Fibroblast of lung (primary cell): ENCODE measurements at regions not wholly inside any gene's neighbourhood (a gene's known extent, or its start where the extent isn't known, plus 50 kb on each side); places are given as distances from the start of the nearest gene placed in this dataset.

Experiments
- DNase-seq, 2 donors: peaks; one replicate each; pipeline versions ENCODE4 v3.0.0 to v3.0.0-alpha.2; 2010; ENCODE audit warnings: low read depth in 2 of 2
- H2AFZ ChIP-seq: 2 replicates; pipeline ENCODE4 v1.5.1; 2012; ENCODE audit warnings: low read length, control low read depth, inconsistent platforms
- H3K27ac ChIP-seq: 2 replicates; pipeline ENCODE4 v1.5.1; 2011; ENCODE audit warnings: low read length, control low read depth; ENCODE audit not compliant: insufficient read depth
- H3K27me3 ChIP-seq: 2 replicates; pipeline ENCODE4 v1.5.1; 2011; ENCODE audit warnings: mild to moderate bottlenecking, low read length; ENCODE audit not compliant: control insufficient read depth, insufficient read depth
- H3K36me3 ChIP-seq: 2 replicates; pipeline ENCODE4 v1.5.1; 2011; ENCODE audit warnings: low read length; ENCODE audit not compliant: control insufficient read depth, insufficient read depth
- H3K4me1 ChIP-seq: 2 replicates; pipeline ENCODE4 v1.5.1; 2011; ENCODE audit warnings: low read length; ENCODE audit not compliant: control insufficient read depth, insufficient read depth; ENCODE audit errors: extremely low read depth
- H3K4me2 ChIP-seq: 2 replicates; pipeline ENCODE4 v1.5.1; 2011; ENCODE audit warnings: low read length, control low read depth; ENCODE audit not compliant: insufficient read depth; ENCODE audit errors: extremely low read depth
- H3K4me3 ChIP-seq, 4 experiments: fragments of 200-600 bp in 1 of 4; sonication (generic) in 1 of 4; replicated peaks in 1 of 4; 2 replicates each; pipeline ENCODE4 v1.5.1; 2011 to 2016; ENCODE audit warnings: low read length in 4 of 4, low read depth in 3 of 4, mild to moderate bottlenecking in 3 of 4, control low read depth in 2 of 4, inconsistent platforms in 1 of 4, mixed read lengths in 1 of 4; ENCODE audit not compliant: insufficient read depth in 1 of 4; ENCODE audit errors: control extremely low read depth in 1 of 4
- H3K79me2 ChIP-seq: 2 replicates; pipeline ENCODE4 v1.5.1; 2012; ENCODE audit warnings: mild to moderate bottlenecking, low read length, inconsistent platforms; ENCODE audit not compliant: control insufficient read depth, insufficient read depth
- H3K9ac ChIP-seq: 2 replicates; pipeline ENCODE4 v1.5.1; 2011; ENCODE audit warnings: mild to moderate bottlenecking, low read length, control low read depth; ENCODE audit not compliant: insufficient read depth
- H3K9me3 ChIP-seq: 2 replicates; pipeline ENCODE4 v1.5.1; 2012; ENCODE audit warnings: low read depth, low read length; ENCODE audit not compliant: control insufficient read depth, insufficient read depth
- H4K20me1 ChIP-seq: 2 replicates; pipeline ENCODE4 v1.5.1; 2011; ENCODE audit warnings: low read length; ENCODE audit not compliant: control insufficient read depth, insufficient read depth; ENCODE audit errors: extremely low read depth
- CTCF ChIP-seq, 2 donors: IDR thresholded peaks in 1 of 2; conservative IDR thresholded peaks in 1 of 2; 1 replicate in 1 of 2; 2 replicates in 1 of 2; pipeline ENCODE4 v1.5.1; 2011 to 2012; ENCODE audit warnings: low read length in 2 of 2, control low read depth in 1 of 2, inconsistent platforms in 1 of 2, low read depth in 1 of 2, mild to moderate bottlenecking in 1 of 2
- EZH2 ChIP-seq: IDR thresholded peaks from 2 replicates; pipeline ENCODE4 v1.5.1; 2012; ENCODE audit warnings: low read length, control low read depth, mild to moderate bottlenecking; ENCODE audit errors: missing control alignments

DNA sequence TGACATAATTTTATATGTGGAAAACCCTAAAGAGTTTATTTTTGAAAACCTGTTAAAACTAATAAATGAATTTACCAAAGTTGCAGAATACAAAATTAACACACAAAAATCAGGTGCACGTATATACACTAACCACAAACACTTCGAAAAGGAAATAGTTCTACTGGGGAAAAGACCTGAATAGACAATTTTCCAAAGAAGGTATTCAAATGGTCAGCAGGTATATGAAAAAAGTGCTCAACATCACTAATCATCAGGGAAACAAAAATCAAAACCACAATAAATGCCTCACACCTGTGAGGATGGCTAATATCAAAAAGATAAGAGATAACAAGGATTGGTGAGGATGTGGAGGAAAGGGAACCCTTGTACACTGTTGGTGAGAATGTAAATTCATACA is 110.6 kb downstream of the PXDC1 start:
- Histone ChIP-seq H3K9ac (no peak overlapping the region), H3K27ac (no peak overlapping the region), H3K4me3 (no peak overlapping the region), H3K27me3 (peaks cover 2% of the 10 kb centered on the region), H3K9me3 (no peaks in the 10 kb centered on the region), H3K36me3 (no peaks in the 10 kb centered on the region), H3K4me2 (no peak overlapping the region), H4K20me1 (no peaks in the 10 kb centered on the region), H3K4me1 (no peaks in the 10 kb centered on the region), H3K79me2 (no peaks in the 10 kb centered on the region), H2AFZ (no peak overlapping the region)
- DNase-seq, result no peak
- TF ChIP-seq CTCF (conservative IDR thresholded peaks at IDR 0.05 in 1 of 2, IDR thresholded peaks at IDR 0.05 in 1 of 2; ENCODE audit: low read depth in 1 of 2, low read length in 2 of 2), result no peak
- no peak for TF ChIP-seq EZH2

DNA sequence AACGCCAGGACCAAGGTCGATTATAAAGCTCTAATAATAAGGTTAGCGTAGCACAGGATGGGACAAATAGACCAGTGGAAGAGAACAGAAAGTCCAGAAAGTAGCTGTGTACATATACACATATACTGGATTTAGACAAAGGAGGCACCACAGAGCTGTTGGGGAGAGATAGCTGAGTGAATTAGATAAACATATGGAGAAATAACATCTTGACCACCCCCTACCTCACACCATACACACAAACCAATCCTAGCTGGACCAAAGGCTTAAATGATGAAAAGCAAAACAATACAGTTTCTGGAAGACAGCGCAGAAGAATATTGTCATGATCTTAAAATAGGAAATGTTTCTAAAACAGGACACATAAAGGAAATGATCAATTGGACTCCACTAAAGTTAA is 112.9 kb downstream of the PXDC1 start:
- Histone ChIP-seq H3K4me3 (no peak overlapping the region), H4K20me1 (no peaks in the 10 kb centered on the region), H3K36me3 (no peaks in the 10 kb centered on the region), H3K27ac (no peak overlapping the region), H3K4me2 (no peak overlapping the region), H3K9me3 (no peaks in the 10 kb centered on the region), H2AFZ (no peak overlapping the region), H3K79me2 (no peaks in the 10 kb centered on the region), H3K27me3 (peaks cover 2% of the 10 kb centered on the region), H3K4me1 (no peaks in the 10 kb centered on the region), H3K9ac (no peak overlapping the region)
- TF ChIP-seq EZH2 (no peak), CTCF (conservative IDR thresholded peaks at IDR 0.05 in 1 of 2, IDR thresholded peaks at IDR 0.05 in 1 of 2; ENCODE audit: low read depth in 1 of 2, low read length in 2 of 2) (no peak)
- no peak for DNase-seq

DNA sequence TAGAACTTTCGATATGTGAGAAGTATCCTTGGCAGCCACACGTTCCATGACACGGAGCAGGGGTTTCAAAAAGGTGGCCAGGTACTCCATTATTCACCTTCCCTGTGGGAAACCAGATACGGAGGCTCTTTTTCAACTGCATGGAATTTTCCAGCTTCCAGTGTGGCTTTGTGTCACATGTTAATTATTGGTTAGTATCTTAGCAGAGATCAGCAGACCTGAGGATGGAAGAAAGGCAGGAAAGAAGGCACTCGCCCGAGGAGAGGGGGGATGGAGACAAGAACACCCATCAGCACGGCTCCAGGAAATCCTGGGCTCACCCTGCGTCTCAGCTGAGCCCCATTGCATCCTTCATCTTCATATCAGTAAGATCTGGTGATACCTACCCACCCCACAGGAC is 115.5 kb downstream of the PXDC1 start:
- H3K4me2 ChIP-seq, result no peak overlapping the region
- no peaks in the 10 kb centered on the region for H3K4me1 ChIP-seq
- H4K20me1 ChIP-seq, result no peaks in the 10 kb centered on the region
- no peaks in the 10 kb centered on the region for H3K79me2 ChIP-seq
- H2AFZ ChIP-seq, result no peak overlapping the region
- DNase-seq, result no peak
- H3K27me3 ChIP-seq, result peaks cover 2% of the 10 kb centered on the region
- H3K9ac ChIP-seq, result no peak overlapping the region
- H3K4me3 ChIP-seq, result no peak overlapping the region
- TF ChIP-seq CTCF (conservative IDR thresholded peaks at IDR 0.05 in 1 of 2, IDR thresholded peaks at IDR 0.05 in 1 of 2; ENCODE audit: low read depth in 1 of 2, low read length in 2 of 2) (no peak), EZH2 (no peak)
- H3K27ac ChIP-seq, result no peak overlapping the region
- H3K9me3 ChIP-seq, result no peaks in the 10 kb centered on the region
- H3K36me3 ChIP-seq, result no peaks in the 10 kb centered on the region
